ENCODE measurements at regions not wholly inside any gene's neighbourhood (a gene's known extent, or its start where the extent isn't known, plus 50 kb on each side); places are given as distances from the start of the nearest gene placed in this dataset.
"Not testable (repeated sequence)": the region's sequence is repeated elsewhere in the genome, so short reads cannot be mapped to it uniquely, and the experiment has no call there.

GRCh38 chr19:32084756-32085363 is 260.6 kb upstream of the ZNF507 start:
- POLR2A ChIA-PET (ENCODE audit: partially characterized antibody); H2BK12ac ChIP-seq (ENCODE audit: low read depth, low read length); H4K91ac ChIP-seq (replicated peaks; ENCODE audit: insufficient read length, low read length); H3K18ac ChIP-seq (ENCODE audit: extremely low read depth, low read length); H3K9me3 ChIP-seq (ENCODE audit: insufficient read depth in 2 of 2, low read depth in 1 of 2, low read length in 1 of 2); H3K14ac ChIP-seq (ENCODE audit: insufficient read length); H3K9ac ChIP-seq (replicated peaks in 1 of 4; ENCODE audit: extremely low read depth in 1 of 4, low read depth in 3 of 4, low read length in 3 of 4); H3K79me1 ChIP-seq (ENCODE audit: low read depth, low read length); H2BK15ac ChIP-seq (ENCODE audit: low read length); H2BK120ac ChIP-seq (replicated peaks; ENCODE audit: low read depth, low read length); H2BK20ac ChIP-seq (ENCODE audit: low read length); H2BK5ac ChIP-seq (ENCODE audit: low read depth, low read length); H3K56ac ChIP-seq (replicated peaks; ENCODE audit: insufficient read length, low read depth, low read length); H3K4me3 ChIP-seq (ENCODE audit: extremely low read depth in 1 of 4, insufficient read depth in 2 of 4, low read depth in 3 of 4, low read length in 4 of 4); H4K8ac ChIP-seq (ENCODE audit: extremely low read depth, insufficient read depth, low read length); H3K36me3 ChIP-seq (ENCODE audit: control insufficient read depth in 2 of 4, insufficient read depth in 4 of 4, low read length in 3 of 4); H4K20me1 ChIP-seq (replicated peaks in 1 of 2; ENCODE audit: control insufficient read depth in 1 of 2, insufficient read depth in 2 of 2, low read length in 2 of 2); H3K4ac ChIP-seq (replicated peaks; ENCODE audit: insufficient read length, low read depth, low read length); DNase-seq (ENCODE audit: low read depth in 1 of 2, low spot score in 2 of 2); H3K27ac ChIP-seq (ENCODE audit: low read depth, low read length); H2AK5ac ChIP-seq (ENCODE audit: low read depth, low read length); H3K23ac ChIP-seq (ENCODE audit: insufficient read length); H3K79me2 ChIP-seq (ENCODE audit: control insufficient read depth in 1 of 2, insufficient read depth in 2 of 2, low read length in 2 of 2); H3K4me2 ChIP-seq (ENCODE audit: insufficient read depth in 1 of 2, low read depth in 2 of 2, low read length in 2 of 2); H3K4me1 ChIP-seq (replicated peaks in 1 of 4; ENCODE audit: control insufficient read depth in 3 of 4, insufficient read depth in 4 of 4, low read length in 3 of 4); FAIRE-seq; H3K27me3 ChIP-seq (replicated peaks in 1 of 4; ENCODE audit: control insufficient read depth in 3 of 4, extremely low read depth in 1 of 4, insufficient read depth in 3 of 4, low read length in 3 of 4); H2AFZ ChIP-seq (ENCODE audit: low read length); H3K23me2 ChIP-seq (ENCODE audit: low read depth, low read length); H4K5ac ChIP-seq (ENCODE audit: insufficient read length, low read depth, low read length): not testable (repeated sequence)
- 95% methylated on average over 1 of the region's 1 CpG; no CpG with 5 or more reads in 1 of the 2 experiments for WGBS, 2 experiments (ENCODE audit: extremely low coverage in 1 of 2, insufficient coverage in 1 of 2, insufficient read length in 1 of 2, insufficient replicate concordance in 2 of 2, low coverage in 1 of 2, low lambda C conversion rate in 2 of 2, missing lambda C conversion rate in 1 of 2)
- CTCF ChIA-PET (ENCODE audit: partially characterized antibody) = interaction anchor here (0.8 kb wide), 1 partner anchor 10 kb away, joined by 3 read pairs; no protein-coding TSS in a partner anchor
